WTC11 (cell line): ENCODE measurements at regions not wholly inside any gene's neighbourhood (a gene's known extent, or its start where the extent isn't known, plus 50 kb on each side); places are given as distances from the start of the nearest gene placed in this dataset.

Experiments used
- ATAC-seq: fragments of 200-7000 bp; cut with Tn5 transposase; 2 replicates; pipeline ENCODE4 v1.10.0; 2021; ENCODE audit warnings: mild to moderate bottlenecking, moderate library complexity
- CTCF ChIA-PET: fragments of 300-600 bp; sonication (Branson Sonifier 250); formaldehyde crosslinking; loops from one replicate; lab custom pipeline; 2021; ENCODE audit warnings: antibody characterized with exemption; lab: Charles Lee
- POLR2A ChIA-PET: fragments of 350-600 bp; sonication (Branson Sonifier 250); formaldehyde crosslinking; loops from one replicate; lab custom pipeline; 2021; ENCODE audit warnings: antibody characterized with exemption; lab: Charles Lee
- DNase-seq: peaks from one replicate; pipeline ENCODE4 v3.0.0; 2021; ENCODE audit warnings: low spot score
- H3K27ac Mint-ChIP-seq: 2 replicates; pipeline ENCODE4 v1.8.0; 2021; ENCODE audit warnings: mixed read lengths
- H3K27me3 Mint-ChIP-seq: 2 replicates; pipeline ENCODE4 v1.8.0; 2021; ENCODE audit warnings: low read depth, mild to moderate bottlenecking, moderate library complexity, mixed read lengths
- H3K36me3 Mint-ChIP-seq: 2 replicates; pipeline ENCODE4 v1.8.0; 2021; ENCODE audit warnings: mixed read lengths
- H3K4me1 Mint-ChIP-seq: 2 replicates; pipeline ENCODE4 v1.8.0; 2022; ENCODE audit warnings: mixed read lengths
- H3K4me3 Mint-ChIP-seq: 2 replicates; pipeline ENCODE4 v1.8.0; 2021; ENCODE audit warnings: mild to moderate bottlenecking, moderate library complexity, mixed read lengths
- H3K9me3 Mint-ChIP-seq: 2 replicates; pipeline ENCODE4 v1.8.0; 2021; ENCODE audit warnings: mixed read lengths
- CBFB ChIP-seq: sonication (generic); formaldehyde crosslinking; IDR thresholded peaks from 2 replicates; pipeline ENCODE4 v1.8.1; 2022; ENCODE audit warnings: mild to moderate bottlenecking, low read depth, missing genetic modification reagents
- ELF4 ChIP-seq: sonication (generic); formaldehyde crosslinking; IDR thresholded peaks from 2 replicates; pipeline ENCODE4 v1.8.1; 2022; ENCODE audit warnings: low read depth, mild to moderate bottlenecking, moderate library complexity, missing genetic modification reagents
- ESRRA ChIP-seq: sonication (generic); formaldehyde crosslinking; IDR thresholded peaks from 2 replicates; pipeline ENCODE4 v1.8.1; 2022; ENCODE audit warnings: mild to moderate bottlenecking, missing genetic modification reagents, borderline replicate concordance
- NFYB ChIP-seq: sonication (generic); formaldehyde crosslinking; conservative IDR thresholded peaks from 2 replicates; pipeline ENCODE4 v1.8.0; 2022; ENCODE audit warnings: low read depth, missing genetic modification reagents
- NR2C2 ChIP-seq: sonication (generic); formaldehyde crosslinking; IDR thresholded peaks from 2 replicates; pipeline ENCODE4 v1.8.0; 2022; ENCODE audit warnings: mild to moderate bottlenecking, missing genetic modification reagents
- NR3C1 ChIP-seq: sonication (generic); formaldehyde crosslinking; conservative IDR thresholded peaks from 2 replicates; pipeline ENCODE4 v1.8.1; 2023; ENCODE audit warnings: low read depth, mild to moderate bottlenecking, missing genetic modification reagents
- RORB ChIP-seq: fragments of 250-450 bp; sonication (Bioruptor Pico); IDR thresholded peaks from 2 replicates; pipeline ENCODE4 v1.9.0; 2021; ENCODE audit warnings: mild to moderate bottlenecking
- SMAD4 ChIP-seq: sonication (generic); formaldehyde crosslinking; IDR thresholded peaks from 2 replicates; pipeline ENCODE4 v1.8.0; 2022; ENCODE audit warnings: mild to moderate bottlenecking, missing genetic modification reagents
- TEAD1 ChIP-seq: sonication (generic); formaldehyde crosslinking; IDR thresholded peaks from 2 replicates; pipeline ENCODE4 v1.8.0; 2022; ENCODE audit warnings: mild to moderate bottlenecking, missing genetic modification reagents
- TEAD4 ChIP-seq: sonication (generic); formaldehyde crosslinking; IDR thresholded peaks from 2 replicates; pipeline ENCODE4 v1.8.0; 2022; ENCODE audit warnings: mild to moderate bottlenecking, missing genetic modification reagents
- TF ChIP-seq, protein P1 (sequence below): sonication (generic); formaldehyde crosslinking; IDR thresholded peaks from 2 replicates; pipeline ENCODE4 v1.8.1; 2023; ENCODE audit warnings: mild to moderate bottlenecking, moderate library complexity, missing genetic modification reagents
- TF ChIP-seq, protein P2 (sequence below): sonication (generic); formaldehyde crosslinking; IDR thresholded peaks from 2 replicates; pipeline ENCODE4 v1.8.0; 2023; ENCODE audit warnings: mild to moderate bottlenecking, missing genetic modification reagents
- TF ChIP-seq, protein P3 (sequence below): fragments of 200-600 bp; IDR thresholded peaks from 2 replicates; pipeline ENCODE4 v1.8.0; 2022; ENCODE audit warnings: antibody characterized with exemption
- TF ChIP-seq, protein P4 (sequence below): sonication (generic); formaldehyde crosslinking; IDR thresholded peaks from 2 replicates; pipeline ENCODE4 v1.8.1; 2022; ENCODE audit warnings: low read depth, mild to moderate bottlenecking, moderate library complexity, missing genetic modification reagents, borderline replicate concordance
- TF ChIP-seq, protein P5 (sequence below): sonication (generic); formaldehyde crosslinking; IDR thresholded peaks from 2 replicates; pipeline ENCODE4 v1.8.1; 2023; ENCODE audit warnings: mild to moderate bottlenecking, missing genetic modification reagents, moderate library complexity
- TF ChIP-seq, protein P6 (sequence below): fragments of 250-450 bp; sonication (Bioruptor Pico); IDR thresholded peaks from 2 replicates; pipeline ENCODE4 v1.9.0; 2021; ENCODE audit warnings: moderate library complexity, mild to moderate bottlenecking, inconsistent platforms, borderline replicate concordance
- TF ChIP-seq, protein P7 (sequence below): sonication (generic); formaldehyde crosslinking; IDR thresholded peaks from 2 replicates; pipeline ENCODE4 v1.8.1; 2023; ENCODE audit warnings: mild to moderate bottlenecking, missing genetic modification reagents, borderline replicate concordance
- TF ChIP-seq, protein P8 (sequence below): sonication (generic); formaldehyde crosslinking; IDR thresholded peaks from 2 replicates; pipeline ENCODE4 v1.8.0; 2022; ENCODE audit warnings: missing genetic modification reagents

DNA sequence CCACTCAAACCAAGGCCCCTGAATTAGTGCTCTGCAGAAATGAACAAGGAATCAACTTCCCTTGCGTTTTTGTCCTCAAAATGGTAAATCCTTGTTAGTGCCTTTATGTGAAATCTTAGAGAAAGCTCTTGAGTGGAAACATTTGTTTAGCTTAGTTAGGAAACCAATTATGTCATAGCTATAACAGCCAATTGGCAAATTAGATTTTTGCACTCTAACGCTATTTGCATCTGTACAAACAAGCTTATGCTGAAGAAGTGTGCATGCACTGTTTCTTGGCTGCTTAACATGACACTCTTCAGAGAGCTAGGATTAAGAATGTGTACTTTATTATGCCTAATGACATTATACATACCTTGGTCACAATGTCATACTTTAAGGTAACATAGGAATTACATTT is 622.6 kb upstream of the SLC35B3 start:
- ChIA-PET CTCF (no interaction called here), POLR2A (no interaction called here)
- no peak for DNase-seq
- no peaks in the 10 kb centered on the region for H3K27me3 Mint-ChIP-seq
- H3K4me1 Mint-ChIP-seq, result peaks cover under 1% of the 10 kb centered on the region
- no peaks in the 10 kb centered on the region for H3K9me3 Mint-ChIP-seq
- no peak overlapping the region for H3K27ac Mint-ChIP-seq
- no peaks in the 10 kb centered on the region for H3K36me3 Mint-ChIP-seq
- TF ChIP-seq RORB (CRISPR knock-in tag), result no peak
- TF ChIP-seq, protein P1, sequence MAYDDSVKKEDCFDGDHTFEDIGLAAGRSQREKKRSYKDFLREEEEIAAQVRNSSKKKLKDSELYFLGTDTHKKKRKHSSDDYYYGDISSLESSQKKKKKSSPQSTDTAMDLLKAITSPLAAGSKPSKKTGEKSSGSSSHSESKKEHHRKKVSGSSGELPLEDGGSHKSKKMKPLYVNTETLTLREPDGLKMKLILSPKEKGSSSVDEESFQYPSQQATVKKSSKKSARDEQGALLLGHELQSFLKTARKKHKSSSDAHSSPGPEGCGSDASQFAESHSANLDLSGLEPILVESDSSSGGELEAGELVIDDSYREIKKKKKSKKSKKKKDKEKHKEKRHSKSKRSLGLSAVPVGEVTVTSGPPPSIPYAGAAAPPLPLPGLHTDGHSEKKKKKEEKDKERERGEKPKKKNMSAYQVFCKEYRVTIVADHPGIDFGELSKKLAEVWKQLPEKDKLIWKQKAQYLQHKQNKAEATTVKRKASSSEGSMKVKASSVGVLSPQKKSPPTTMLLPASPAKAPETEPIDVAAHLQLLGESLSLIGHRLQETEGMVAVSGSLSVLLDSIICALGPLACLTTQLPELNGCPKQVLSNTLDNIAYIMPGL (CRISPR knock-in tag), result no peak
- TF ChIP-seq, protein P2, sequence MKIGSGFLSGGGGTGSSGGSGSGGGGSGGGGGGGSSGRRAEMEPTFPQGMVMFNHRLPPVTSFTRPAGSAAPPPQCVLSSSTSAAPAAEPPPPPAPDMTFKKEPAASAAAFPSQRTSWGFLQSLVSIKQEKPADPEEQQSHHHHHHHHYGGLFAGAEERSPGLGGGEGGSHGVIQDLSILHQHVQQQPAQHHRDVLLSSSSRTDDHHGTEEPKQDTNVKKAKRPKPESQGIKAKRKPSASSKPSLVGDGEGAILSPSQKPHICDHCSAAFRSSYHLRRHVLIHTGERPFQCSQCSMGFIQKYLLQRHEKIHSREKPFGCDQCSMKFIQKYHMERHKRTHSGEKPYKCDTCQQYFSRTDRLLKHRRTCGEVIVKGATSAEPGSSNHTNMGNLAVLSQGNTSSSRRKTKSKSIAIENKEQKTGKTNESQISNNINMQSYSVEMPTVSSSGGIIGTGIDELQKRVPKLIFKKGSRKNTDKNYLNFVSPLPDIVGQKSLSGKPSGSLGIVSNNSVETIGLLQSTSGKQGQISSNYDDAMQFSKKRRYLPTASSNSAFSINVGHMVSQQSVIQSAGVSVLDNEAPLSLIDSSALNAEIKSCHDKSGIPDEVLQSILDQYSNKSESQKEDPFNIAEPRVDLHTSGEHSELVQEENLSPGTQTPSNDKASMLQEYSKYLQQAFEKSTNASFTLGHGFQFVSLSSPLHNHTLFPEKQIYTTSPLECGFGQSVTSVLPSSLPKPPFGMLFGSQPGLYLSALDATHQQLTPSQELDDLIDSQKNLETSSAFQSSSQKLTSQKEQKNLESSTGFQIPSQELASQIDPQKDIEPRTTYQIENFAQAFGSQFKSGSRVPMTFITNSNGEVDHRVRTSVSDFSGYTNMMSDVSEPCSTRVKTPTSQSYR (CRISPR knock-in tag), result no peak
- no peak for TF ChIP-seq ELF4 (CRISPR knock-in tag)
- TF ChIP-seq, protein P3, sequence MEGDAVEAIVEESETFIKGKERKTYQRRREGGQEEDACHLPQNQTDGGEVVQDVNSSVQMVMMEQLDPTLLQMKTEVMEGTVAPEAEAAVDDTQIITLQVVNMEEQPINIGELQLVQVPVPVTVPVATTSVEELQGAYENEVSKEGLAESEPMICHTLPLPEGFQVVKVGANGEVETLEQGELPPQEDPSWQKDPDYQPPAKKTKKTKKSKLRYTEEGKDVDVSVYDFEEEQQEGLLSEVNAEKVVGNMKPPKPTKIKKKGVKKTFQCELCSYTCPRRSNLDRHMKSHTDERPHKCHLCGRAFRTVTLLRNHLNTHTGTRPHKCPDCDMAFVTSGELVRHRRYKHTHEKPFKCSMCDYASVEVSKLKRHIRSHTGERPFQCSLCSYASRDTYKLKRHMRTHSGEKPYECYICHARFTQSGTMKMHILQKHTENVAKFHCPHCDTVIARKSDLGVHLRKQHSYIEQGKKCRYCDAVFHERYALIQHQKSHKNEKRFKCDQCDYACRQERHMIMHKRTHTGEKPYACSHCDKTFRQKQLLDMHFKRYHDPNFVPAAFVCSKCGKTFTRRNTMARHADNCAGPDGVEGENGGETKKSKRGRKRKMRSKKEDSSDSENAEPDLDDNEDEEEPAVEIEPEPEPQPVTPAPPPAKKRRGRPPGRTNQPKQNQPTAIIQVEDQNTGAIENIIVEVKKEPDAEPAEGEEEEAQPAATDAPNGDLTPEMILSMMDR, result no peak
- TF ChIP-seq NR2C2 (CRISPR knock-in tag), result no peak
- TF ChIP-seq ESRRA (CRISPR knock-in tag), result no peak
- no peak for TF ChIP-seq TEAD1 (CRISPR knock-in tag)
- TF ChIP-seq CBFB (CRISPR knock-in tag), result no peak
- TF ChIP-seq SMAD4 (CRISPR knock-in tag), result no peak
- TF ChIP-seq, protein P4, sequence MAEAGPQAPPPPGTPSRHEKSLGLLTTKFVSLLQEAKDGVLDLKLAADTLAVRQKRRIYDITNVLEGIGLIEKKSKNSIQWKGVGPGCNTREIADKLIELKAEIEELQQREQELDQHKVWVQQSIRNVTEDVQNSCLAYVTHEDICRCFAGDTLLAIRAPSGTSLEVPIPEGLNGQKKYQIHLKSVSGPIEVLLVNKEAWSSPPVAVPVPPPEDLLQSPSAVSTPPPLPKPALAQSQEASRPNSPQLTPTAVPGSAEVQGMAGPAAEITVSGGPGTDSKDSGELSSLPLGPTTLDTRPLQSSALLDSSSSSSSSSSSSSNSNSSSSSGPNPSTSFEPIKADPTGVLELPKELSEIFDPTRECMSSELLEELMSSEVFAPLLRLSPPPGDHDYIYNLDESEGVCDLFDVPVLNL (CRISPR knock-in tag), result no peak
- TF ChIP-seq TEAD4, result no peak
- TF ChIP-seq, protein P5, sequence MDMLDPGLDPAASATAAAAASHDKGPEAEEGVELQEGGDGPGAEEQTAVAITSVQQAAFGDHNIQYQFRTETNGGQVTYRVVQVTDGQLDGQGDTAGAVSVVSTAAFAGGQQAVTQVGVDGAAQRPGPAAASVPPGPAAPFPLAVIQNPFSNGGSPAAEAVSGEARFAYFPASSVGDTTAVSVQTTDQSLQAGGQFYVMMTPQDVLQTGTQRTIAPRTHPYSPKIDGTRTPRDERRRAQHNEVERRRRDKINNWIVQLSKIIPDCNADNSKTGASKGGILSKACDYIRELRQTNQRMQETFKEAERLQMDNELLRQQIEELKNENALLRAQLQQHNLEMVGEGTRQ (CRISPR knock-in tag), result no peak
- TF ChIP-seq, protein P6, sequence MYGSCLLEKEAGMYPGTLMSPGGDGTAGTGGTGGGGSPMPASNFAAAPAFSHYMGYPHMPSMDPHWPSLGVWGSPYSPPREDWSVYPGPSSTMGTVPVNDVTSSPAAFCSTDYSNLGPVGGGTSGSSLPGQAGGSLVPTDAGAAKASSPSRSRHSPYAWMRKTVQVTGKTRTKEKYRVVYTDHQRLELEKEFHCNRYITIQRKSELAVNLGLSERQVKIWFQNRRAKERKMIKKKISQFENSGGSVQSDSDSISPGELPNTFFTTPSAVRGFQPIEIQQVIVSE, result no peak
- TF ChIP-seq, protein P7, sequence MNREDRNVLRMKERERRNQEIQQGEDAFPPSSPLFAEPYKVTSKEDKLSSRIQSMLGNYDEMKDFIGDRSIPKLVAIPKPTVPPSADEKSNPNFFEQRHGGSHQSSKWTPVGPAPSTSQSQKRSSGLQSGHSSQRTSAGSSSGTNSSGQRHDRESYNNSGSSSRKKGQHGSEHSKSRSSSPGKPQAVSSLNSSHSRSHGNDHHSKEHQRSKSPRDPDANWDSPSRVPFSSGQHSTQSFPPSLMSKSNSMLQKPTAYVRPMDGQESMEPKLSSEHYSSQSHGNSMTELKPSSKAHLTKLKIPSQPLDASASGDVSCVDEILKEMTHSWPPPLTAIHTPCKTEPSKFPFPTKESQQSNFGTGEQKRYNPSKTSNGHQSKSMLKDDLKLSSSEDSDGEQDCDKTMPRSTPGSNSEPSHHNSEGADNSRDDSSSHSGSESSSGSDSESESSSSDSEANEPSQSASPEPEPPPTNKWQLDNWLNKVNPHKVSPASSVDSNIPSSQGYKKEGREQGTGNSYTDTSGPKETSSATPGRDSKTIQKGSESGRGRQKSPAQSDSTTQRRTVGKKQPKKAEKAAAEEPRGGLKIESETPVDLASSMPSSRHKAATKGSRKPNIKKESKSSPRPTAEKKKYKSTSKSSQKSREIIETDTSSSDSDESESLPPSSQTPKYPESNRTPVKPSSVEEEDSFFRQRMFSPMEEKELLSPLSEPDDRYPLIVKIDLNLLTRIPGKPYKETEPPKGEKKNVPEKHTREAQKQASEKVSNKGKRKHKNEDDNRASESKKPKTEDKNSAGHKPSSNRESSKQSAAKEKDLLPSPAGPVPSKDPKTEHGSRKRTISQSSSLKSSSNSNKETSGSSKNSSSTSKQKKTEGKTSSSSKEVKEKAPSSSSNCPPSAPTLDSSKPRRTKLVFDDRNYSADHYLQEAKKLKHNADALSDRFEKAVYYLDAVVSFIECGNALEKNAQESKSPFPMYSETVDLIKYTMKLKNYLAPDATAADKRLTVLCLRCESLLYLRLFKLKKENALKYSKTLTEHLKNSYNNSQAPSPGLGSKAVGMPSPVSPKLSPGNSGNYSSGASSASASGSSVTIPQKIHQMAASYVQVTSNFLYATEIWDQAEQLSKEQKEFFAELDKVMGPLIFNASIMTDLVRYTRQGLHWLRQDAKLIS (CRISPR knock-in tag), result no peak
- no peak for TF ChIP-seq NR3C1 (CRISPR knock-in tag)
- no peak for TF ChIP-seq NFYB (CRISPR knock-in tag)
- TF ChIP-seq, protein P8, sequence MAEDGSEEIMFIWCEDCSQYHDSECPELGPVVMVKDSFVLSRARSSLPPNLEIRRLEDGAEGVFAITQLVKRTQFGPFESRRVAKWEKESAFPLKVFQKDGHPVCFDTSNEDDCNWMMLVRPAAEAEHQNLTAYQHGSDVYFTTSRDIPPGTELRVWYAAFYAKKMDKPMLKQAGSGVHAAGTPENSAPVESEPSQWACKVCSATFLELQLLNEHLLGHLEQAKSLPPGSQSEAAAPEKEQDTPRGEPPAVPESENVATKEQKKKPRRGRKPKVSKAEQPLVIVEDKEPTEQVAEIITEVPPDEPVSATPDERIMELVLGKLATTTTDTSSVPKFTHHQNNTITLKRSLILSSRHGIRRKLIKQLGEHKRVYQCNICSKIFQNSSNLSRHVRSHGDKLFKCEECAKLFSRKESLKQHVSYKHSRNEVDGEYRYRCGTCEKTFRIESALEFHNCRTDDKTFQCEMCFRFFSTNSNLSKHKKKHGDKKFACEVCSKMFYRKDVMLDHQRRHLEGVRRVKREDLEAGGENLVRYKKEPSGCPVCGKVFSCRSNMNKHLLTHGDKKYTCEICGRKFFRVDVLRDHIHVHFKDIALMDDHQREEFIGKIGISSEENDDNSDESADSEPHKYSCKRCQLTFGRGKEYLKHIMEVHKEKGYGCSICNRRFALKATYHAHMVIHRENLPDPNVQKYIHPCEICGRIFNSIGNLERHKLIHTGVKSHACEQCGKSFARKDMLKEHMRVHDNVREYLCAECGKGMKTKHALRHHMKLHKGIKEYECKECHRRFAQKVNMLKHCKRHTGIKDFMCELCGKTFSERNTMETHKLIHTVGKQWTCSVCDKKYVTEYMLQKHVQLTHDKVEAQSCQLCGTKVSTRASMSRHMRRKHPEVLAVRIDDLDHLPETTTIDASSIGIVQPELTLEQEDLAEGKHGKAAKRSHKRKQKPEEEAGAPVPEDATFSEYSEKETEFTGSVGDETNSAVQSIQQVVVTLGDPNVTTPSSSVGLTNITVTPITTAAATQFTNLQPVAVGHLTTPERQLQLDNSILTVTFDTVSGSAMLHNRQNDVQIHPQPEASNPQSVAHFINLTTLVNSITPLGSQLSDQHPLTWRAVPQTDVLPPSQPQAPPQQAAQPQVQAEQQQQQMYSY, result no peak
- no peak overlapping the region for H3K4me3 Mint-ChIP-seq
- no peak for ATAC-seq
